ENCODE measurements at regions not wholly inside any gene's neighbourhood (a gene's known extent, or its start where the extent isn't known, plus 50 kb on each side); places are given as distances from the start of the nearest gene placed in this dataset.

- TF ChIP-seq YY1 (IDR thresholded peaks at IDR 0.05; ENCODE audit: insufficient read depth, insufficient read length) (no peak), SUZ12 (IDR thresholded peaks at IDR 0.05; ENCODE audit: extremely low read depth, insufficient read depth, insufficient read length) (no peak)
These were observed 337.1 kb upstream of the ZMIZ1 start for GRCh38 chr10:78731675-78732074.
